Trophoblast cell (in vitro differentiated cells and primary cell): ENCODE measurements at regions not wholly inside any gene's neighbourhood (a gene's known extent, or its start where the extent isn't known, plus 50 kb on each side); places are given as distances from the start of the nearest gene placed in this dataset.

Source experiments
- DNase-seq, 2 donors: peaks; one replicate each; pipeline ENCODE4 v3.0.0-alpha.2; 2016
- H2AFZ ChIP-seq: 2 replicates; pipeline ENCODE4 v1.6.1; 2013; ENCODE audit warnings: low read length, moderate library complexity, mild to moderate bottlenecking; ENCODE audit not compliant: insufficient read depth, poor library complexity
- H2AK5ac ChIP-seq: 2 replicates; pipeline ENCODE4 v1.6.1; 2013; ENCODE audit warnings: mild to moderate bottlenecking, low read length
- H2BK120ac ChIP-seq: 2 replicates; pipeline ENCODE4 v1.6.1; 2013; ENCODE audit warnings: low read length, mild to moderate bottlenecking, moderate library complexity; ENCODE audit not compliant: insufficient read depth, poor library complexity
- H2BK12ac ChIP-seq: 2 replicates; pipeline ENCODE4 v1.6.1; 2013; ENCODE audit warnings: mild to moderate bottlenecking, low read length, moderate library complexity
- H2BK5ac ChIP-seq: 2 replicates; pipeline ENCODE4 v1.6.1; 2013; ENCODE audit warnings: low read length, low read depth, moderate library complexity, mild to moderate bottlenecking; ENCODE audit not compliant: poor library complexity
- H3K14ac ChIP-seq: 2 replicates; pipeline ENCODE4 v1.6.1; 2013; ENCODE audit warnings: mild to moderate bottlenecking, low read length
- H3K18ac ChIP-seq: 2 replicates; pipeline ENCODE4 v1.6.1; 2013; ENCODE audit warnings: mild to moderate bottlenecking, low read length
- H3K23ac ChIP-seq: 2 replicates; pipeline ENCODE4 v1.6.1; 2013; ENCODE audit warnings: low read length
- H3K27ac ChIP-seq: 2 replicates; pipeline ENCODE4 v1.5.1; 2013; ENCODE audit warnings: low read depth, mild to moderate bottlenecking, inconsistent platforms, low read length, moderate library complexity
- H3K27me3 ChIP-seq: 2 replicates; pipeline ENCODE4 v1.6.1; 2013; ENCODE audit warnings: inconsistent platforms, mild to moderate bottlenecking, low read length, moderate library complexity; ENCODE audit not compliant: insufficient read depth
- H3K36me3 ChIP-seq, 2 experiments: 1 replicate in 1 of 2; 2 replicates in 1 of 2; pipeline ENCODE4 v1.6.1; 2013; ENCODE audit warnings: low read length in 2 of 2, mild to moderate bottlenecking in 2 of 2, moderate library complexity in 1 of 2; ENCODE audit not compliant: insufficient read depth in 2 of 2, control insufficient read depth in 1 of 2
- H3K4ac ChIP-seq: 2 replicates; pipeline ENCODE4 v1.6.1; 2013; ENCODE audit warnings: low read depth, mild to moderate bottlenecking, low read length, moderate library complexity
- H3K4me1 ChIP-seq, 2 experiments: 1 replicate in 1 of 2; 2 replicates in 1 of 2; pipeline ENCODE4 v1.6.1; 2013; ENCODE audit warnings: low read length in 2 of 2, mild to moderate bottlenecking in 2 of 2, moderate library complexity in 1 of 2; ENCODE audit not compliant: insufficient read depth in 2 of 2, control insufficient read depth in 1 of 2
- H3K4me2 ChIP-seq: 2 replicates; pipeline ENCODE4 v1.6.1; 2013; ENCODE audit warnings: inconsistent platforms, mild to moderate bottlenecking, low read length, moderate library complexity
- H3K4me3 ChIP-seq: 2 replicates; pipeline ENCODE4 v1.5.1; 2013; ENCODE audit warnings: mild to moderate bottlenecking, low read depth, low read length, inconsistent platforms
- H3K79me1 ChIP-seq: one replicate; pipeline ENCODE4 v1.6.1; 2013; ENCODE audit warnings: low read length
- H3K79me2 ChIP-seq: 2 replicates; pipeline ENCODE4 v1.6.1; 2013; ENCODE audit warnings: low read length, mild to moderate bottlenecking; ENCODE audit not compliant: control insufficient read depth, insufficient read depth, poor library complexity
- H3K9ac ChIP-seq: 2 replicates; pipeline ENCODE4 v1.6.1; 2013; ENCODE audit warnings: mild to moderate bottlenecking, low read length
- H3K9me3 ChIP-seq: 2 replicates; pipeline ENCODE4 v1.6.1; 2013; ENCODE audit warnings: low read depth, mild to moderate bottlenecking, control low read depth, inconsistent platforms, low read length; ENCODE audit not compliant: insufficient read depth
- H4K12ac ChIP-seq: 2 replicates; pipeline ENCODE4 v1.6.1; 2013; ENCODE audit warnings: low read depth, mild to moderate bottlenecking, low read length, moderate library complexity
- H4K8ac ChIP-seq: 2 replicates; pipeline ENCODE4 v1.6.1; 2013; ENCODE audit warnings: low read depth, mild to moderate bottlenecking, low read length, moderate library complexity
- H4K91ac ChIP-seq: one replicate; pipeline ENCODE4 v1.6.1; 2013; ENCODE audit warnings: low read depth, mild to moderate bottlenecking, low read length, moderate library complexity
- WGBS: extraction: QIAGEN DNeasy Blood & Tissue Kit; methylation state at CpG from one replicate; pipeline ENCODE4 v1.1.7; 2013; ENCODE audit warnings: missing lambda C conversion rate; ENCODE audit not compliant: insufficient read length, insufficient coverage; ENCODE audit errors: extremely low coverage; 5-methylcytosine and 5-hydroxymethylcytosine counted together

GRCh38 chr1:87450136-87450535, 121.5 kb downstream of the LMO4 start:
- no peak overlapping the region for H3K14ac ChIP-seq
- no peak overlapping the region for H3K4ac ChIP-seq
- no peak overlapping the region for H3K9ac ChIP-seq
- H2BK120ac ChIP-seq = no peak overlapping the region
- H3K79me2 ChIP-seq = no peaks in the 10 kb centered on the region
- DNase-seq = no peak
- H4K12ac ChIP-seq = no peak overlapping the region
- no peak overlapping the region for H2BK5ac ChIP-seq
- WGBS = no CpG with 5 or more reads among the region's 5 CpGs
- no peak overlapping the region for H4K91ac ChIP-seq
- H3K27me3 ChIP-seq = no peaks in the 10 kb centered on the region
- H3K18ac ChIP-seq = no peak overlapping the region
- H2BK12ac ChIP-seq = no peak overlapping the region
- H3K36me3 ChIP-seq = no peaks in the 10 kb centered on the region
- no peak overlapping the region for H3K27ac ChIP-seq
- H2AFZ ChIP-seq = no peak overlapping the region
- no peak overlapping the region for H3K4me2 ChIP-seq
- no peak overlapping the region for H2AK5ac ChIP-seq
- H3K79me1 ChIP-seq = no peaks in the 10 kb centered on the region
- no peak overlapping the region for H4K8ac ChIP-seq
- H3K4me1 ChIP-seq = peaks cover 0 to 4% of the 10 kb centered on the region in 2 experiments
- H3K23ac ChIP-seq = no peak overlapping the region
- H3K4me3 ChIP-seq = no peak overlapping the region
- H3K9me3 ChIP-seq = no peaks in the 10 kb centered on the region

- Histone ChIP-seq H2AK5ac (no peak overlapping the region), H3K4me3 (no peak overlapping the region), H3K23ac (no peak overlapping the region), H3K79me2 (no peaks in the 10 kb centered on the region), H4K12ac (no peak overlapping the region), H3K9me3 (no peaks in the 10 kb centered on the region), H3K18ac (no peak overlapping the region), H3K9ac (no peak overlapping the region), H3K27ac (no peak overlapping the region), H3K27me3 (no peaks in the 10 kb centered on the region), H2BK5ac (no peak overlapping the region), H3K4me2 (no peak overlapping the region), H3K4me1 (peaks cover 0 to 4% of the 10 kb centered on the region in 2 experiments), H3K14ac (no peak overlapping the region), H3K79me1 (no peaks in the 10 kb centered on the region), H4K8ac (no peak overlapping the region), H2BK12ac (no peak overlapping the region), H3K4ac (no peak overlapping the region), H4K91ac (no peak overlapping the region), H2BK120ac (no peak overlapping the region), H3K36me3 (no peaks in the 10 kb centered on the region), H2AFZ (no peak overlapping the region)
- no CpG with 5 or more reads among the region's 8 CpGs for WGBS
- peak; percentile 98 for DNase-seq
Observed at GRCh38 chr1:87450615-87451209, 122.0 kb downstream of the LMO4 start.

- Histone ChIP-seq H2BK120ac (no peak overlapping the region), H3K27ac (peak overlapping the region; percentile 4), H2AFZ (no peak overlapping the region), H4K8ac (no peak overlapping the region), H3K4me3 (no peak overlapping the region), H4K91ac (no peak overlapping the region), H3K79me1 (no peaks in the 10 kb centered on the region), H4K12ac (no peak overlapping the region), H3K9me3 (no peaks in the 10 kb centered on the region), H3K14ac (no peak overlapping the region), H3K23ac (no peak overlapping the region), H3K79me2 (no peaks in the 10 kb centered on the region), H3K27me3 (no peaks in the 10 kb centered on the region), H2BK12ac (no peak overlapping the region), H2AK5ac (no peak overlapping the region), H3K36me3 (no peaks in the 10 kb centered on the region), H2BK5ac (no peak overlapping the region), H3K4me2 (no peak overlapping the region), H3K18ac (no peak overlapping the region), H3K9ac (no peak overlapping the region), H3K4me1 (peaks cover 0 to 4% of the 10 kb centered on the region in 2 experiments), H3K4ac (no peak overlapping the region)
- whole genome bisulfite sequencing = no CpG with 5 or more reads among the region's 5 CpGs
- DNase-seq = peak; percentile 53 to 83
Observed at GRCh38 chr1:87451229-87451920, 122.7 kb downstream of the LMO4 start.

GRCh38 chr1:87452648-87453047, 124.0 kb downstream of the LMO4 start:
- Histone ChIP-seq H3K23ac (no peak overlapping the region), H3K18ac (no peak overlapping the region), H3K4me1 (peaks cover 0 to 4% of the 10 kb centered on the region in 2 experiments), H3K27ac (no peak overlapping the region), H2BK12ac (no peak overlapping the region), H3K27me3 (no peaks in the 10 kb centered on the region), H3K36me3 (no peaks in the 10 kb centered on the region), H2AFZ (no peak overlapping the region), H3K9me3 (no peaks in the 10 kb centered on the region), H4K8ac (no peak overlapping the region), H3K4me3 (no peak overlapping the region), H4K91ac (no peak overlapping the region), H3K79me1 (no peaks in the 10 kb centered on the region), H2BK5ac (no peak overlapping the region), H3K4ac (no peak overlapping the region), H3K4me2 (no peak overlapping the region), H4K12ac (no peak overlapping the region), H2BK120ac (no peak overlapping the region), H3K9ac (no peak overlapping the region), H2AK5ac (no peak overlapping the region), H3K79me2 (no peaks in the 10 kb centered on the region), H3K14ac (no peak overlapping the region)
- no peak for DNase-seq
